ENCODE measurements at regions not wholly inside any gene's neighbourhood (a gene's known extent, or its start where the extent isn't known, plus 50 kb on each side); places are given as distances from the start of the nearest gene placed in this dataset.

GRCh38 chr9:82675102-82675501 is 387.8 kb downstream of the RASEF start:
- no peak for DNase-seq (ENCODE audit: low spot score)
- ATAC-seq: no peak

GRCh38 chr9:82675605-82676004 is 387.3 kb downstream of the RASEF start:
- no peak for ATAC-seq
- no peak for DNase-seq (ENCODE audit: low spot score)

DNA sequence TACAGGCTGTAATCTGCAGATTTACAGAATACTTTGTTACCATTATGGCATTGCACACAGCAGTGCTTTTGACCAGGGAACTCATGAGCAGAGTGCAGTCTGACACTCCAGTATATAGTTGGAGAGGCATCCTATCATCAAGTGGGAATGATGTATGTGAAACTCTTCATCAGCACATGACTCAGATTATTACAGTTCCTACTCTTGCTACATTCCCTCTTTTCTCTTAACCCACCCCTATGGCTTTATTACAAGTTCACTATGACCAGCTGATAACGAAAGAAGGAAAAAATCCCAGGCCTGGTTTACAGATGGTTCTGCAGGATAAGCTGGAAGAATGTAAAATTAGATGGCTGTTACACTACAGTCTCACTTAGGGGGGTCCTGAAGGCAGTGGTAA is 385.9 kb downstream of the RASEF start:
- DNase-seq (ENCODE audit: low spot score): no peak

GRCh38 chr9:82679472-82679871 is 383.5 kb downstream of the RASEF start:
- no peak for ATAC-seq

More for the DNA sequence above, 385.9 kb downstream of the RASEF start:
- ATAC-seq: no peak

GRCh38 chr9:82680179-82680935 is 382.6 kb downstream of the RASEF start:
- DNase-seq (ENCODE audit: low spot score) (no peak), ATAC-seq (no peak)

More at GRCh38 chr9:82679472-82679871, 383.5 kb downstream of the RASEF start:
- DNase-seq (ENCODE audit: low spot score): no peak

- ATAC-seq: peak; percentile 90
- no peak for DNase-seq (ENCODE audit: low spot score)
These were observed 381.1 kb downstream of the RASEF start for GRCh38 chr9:82681809-82682208.

DNA sequence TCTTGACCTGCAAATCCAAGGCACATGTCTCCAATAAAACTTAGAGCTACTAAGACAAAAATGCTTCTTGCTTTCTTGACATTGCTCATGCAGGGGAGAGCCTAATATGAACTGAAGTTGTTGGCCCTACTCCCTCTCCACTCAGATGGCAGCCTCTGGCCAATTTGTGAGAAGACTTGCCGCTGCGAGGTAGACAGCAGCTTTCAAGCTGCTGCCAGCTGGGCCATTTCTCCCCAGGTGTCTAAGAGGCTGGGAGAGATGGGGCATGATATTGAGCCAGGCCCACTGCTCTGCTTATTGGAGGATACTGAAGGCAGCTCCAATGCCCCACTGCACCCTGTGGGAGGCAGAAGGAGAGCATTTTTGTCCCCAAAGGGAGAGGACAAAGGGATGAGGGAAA is 380.5 kb downstream of the RASEF start:
- no peak for DNase-seq (ENCODE audit: low spot score)
- no peak for ATAC-seq

- DNase-seq (ENCODE audit: low spot score): no peak
- no peak for ATAC-seq
These were observed 367.2 kb downstream of the RASEF start for GRCh38 chr9:82695704-82696103.

DNA sequence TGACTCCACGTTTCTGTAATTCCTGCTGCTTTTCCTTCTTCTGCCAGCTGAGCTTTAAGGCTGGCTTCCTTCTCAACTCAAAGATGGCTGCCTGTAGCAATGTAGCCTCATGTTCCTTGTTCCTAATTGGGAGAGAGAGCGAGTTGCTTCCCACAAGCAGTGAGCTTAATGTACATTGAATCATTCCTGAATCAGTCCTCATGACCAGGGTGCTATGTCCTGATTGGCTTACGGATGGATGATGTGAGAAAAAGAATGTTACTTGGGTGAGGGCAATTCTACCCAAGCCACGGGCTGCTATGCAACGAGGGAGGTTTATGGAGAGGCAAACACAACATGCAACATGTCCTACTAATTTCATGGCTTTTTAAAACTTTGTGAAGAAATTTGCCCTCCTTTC is 356.2 kb downstream of the RASEF start:
- ATAC-seq: no peak
- DNase-seq (ENCODE audit: low spot score): no peak

GRCh38 chr9:82716821-82717220 is 346.1 kb downstream of the RASEF start:
- no peak for DNase-seq (ENCODE audit: low spot score)

DNA sequence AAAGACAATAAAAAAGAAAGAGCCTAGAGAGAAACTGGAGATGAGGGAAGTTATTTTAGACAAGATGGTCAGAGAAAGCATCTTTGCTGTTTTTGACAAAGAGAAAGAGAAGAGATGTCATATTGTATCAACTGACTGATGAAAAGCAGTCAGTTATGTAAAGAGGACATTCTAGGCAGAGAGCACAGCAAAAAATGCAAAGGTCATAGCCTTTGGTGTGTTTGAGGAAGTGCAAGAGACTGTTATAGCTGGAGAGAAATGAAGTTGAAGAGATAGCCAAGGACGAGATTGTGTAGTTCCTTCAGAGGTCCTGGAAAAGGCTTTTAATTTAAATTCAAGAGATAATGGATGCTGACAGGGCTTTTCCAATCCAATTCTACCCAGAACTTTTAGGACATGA is 342.4 kb downstream of the RASEF start:
- no peak for DNase-seq (ENCODE audit: low spot score)
- peak; percentile 23 for ATAC-seq

More at GRCh38 chr9:82716821-82717220, 346.1 kb downstream of the RASEF start:
- ATAC-seq: no peak

- DNase-seq (ENCODE audit: low spot score): no peak
These were observed 341.3 kb downstream of the RASEF start for GRCh38 chr9:82721593-82721992.

DNA sequence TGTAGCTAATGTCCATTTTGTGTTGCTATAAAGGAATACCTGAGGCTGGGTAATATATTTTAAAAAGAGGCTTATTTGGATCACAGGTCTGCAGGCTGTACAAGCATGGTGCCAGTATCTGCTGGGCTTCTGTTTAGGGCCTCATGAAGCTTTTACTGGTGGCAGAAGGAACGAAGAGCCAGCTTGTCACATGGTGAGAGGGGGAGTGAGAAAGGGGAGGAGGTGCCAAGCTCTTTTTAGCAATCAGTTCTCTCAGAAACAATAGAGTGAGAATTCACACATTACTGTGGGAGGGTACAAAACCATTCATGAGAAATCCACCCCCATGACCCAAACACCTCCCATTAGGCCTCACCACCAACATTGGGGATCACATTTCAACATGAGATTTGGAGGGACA is 340.9 kb downstream of the RASEF start:
- DNase-seq (ENCODE audit: low spot score) (no peak), ATAC-seq (no peak)

More at GRCh38 chr9:82721593-82721992, 341.3 kb downstream of the RASEF start:
- ATAC-seq: no peak

DNA sequence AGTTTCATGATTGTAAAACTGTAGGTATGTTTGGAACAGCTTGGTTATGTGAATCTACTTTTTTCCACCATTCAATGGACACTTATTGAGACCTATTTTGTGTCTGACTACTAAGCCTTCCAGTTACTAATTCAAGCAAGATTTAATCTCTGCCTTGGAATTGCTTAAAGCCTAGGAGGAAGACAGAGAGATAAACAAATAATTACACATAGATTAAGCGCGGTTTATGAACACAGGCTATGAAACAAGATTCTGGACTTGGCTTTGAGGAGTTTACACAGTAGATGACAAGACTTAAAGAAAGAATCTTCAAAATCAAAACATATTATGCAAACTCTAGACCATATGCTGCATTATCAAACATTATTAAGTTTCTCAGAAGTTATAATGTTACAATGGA is 340.4 kb downstream of the RASEF start:
- ATAC-seq: no peak
- DNase-seq (ENCODE audit: low spot score): no peak

DNA sequence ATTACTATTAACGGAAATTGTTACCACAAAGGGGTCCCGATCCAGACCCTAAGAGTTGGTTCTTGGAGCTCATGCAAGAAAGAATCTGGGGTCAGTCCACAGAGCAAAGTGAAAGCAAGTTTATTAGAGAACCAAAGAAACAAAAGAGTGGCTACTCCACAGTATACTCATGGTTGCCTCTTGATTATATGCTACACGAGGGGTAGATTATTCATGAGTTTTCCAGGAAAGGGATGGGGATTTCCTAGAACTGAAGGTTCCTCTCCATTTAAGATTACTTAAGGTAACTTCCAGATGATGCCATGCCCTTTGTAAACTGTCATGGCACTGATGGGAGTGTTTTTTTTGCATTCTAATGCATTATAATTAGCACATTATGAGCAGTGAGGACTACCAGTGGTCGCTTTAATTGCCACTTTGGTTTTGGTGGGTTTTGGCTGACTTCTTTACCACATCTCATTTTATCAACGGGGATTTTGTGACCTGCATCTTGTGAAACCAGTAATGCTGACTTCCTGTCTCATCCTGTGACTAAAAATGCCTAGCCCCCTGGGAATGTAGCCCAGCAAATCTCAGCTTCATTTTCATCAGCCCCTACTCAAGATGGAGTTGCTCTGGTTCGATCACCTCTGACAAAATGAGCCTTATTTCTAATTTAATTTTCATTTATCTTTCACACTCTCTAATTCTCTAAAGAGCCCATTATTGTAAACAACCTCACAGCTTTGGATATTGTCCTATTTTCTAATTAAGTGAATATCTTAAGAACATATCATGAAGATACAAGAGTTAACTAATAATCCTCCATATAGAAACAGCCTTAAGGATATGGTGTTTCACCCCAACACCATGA is 336.3 kb downstream of the RASEF start:
- DNase-seq (ENCODE audit: low spot score) (no peak), ATAC-seq (no peak)

DNA sequence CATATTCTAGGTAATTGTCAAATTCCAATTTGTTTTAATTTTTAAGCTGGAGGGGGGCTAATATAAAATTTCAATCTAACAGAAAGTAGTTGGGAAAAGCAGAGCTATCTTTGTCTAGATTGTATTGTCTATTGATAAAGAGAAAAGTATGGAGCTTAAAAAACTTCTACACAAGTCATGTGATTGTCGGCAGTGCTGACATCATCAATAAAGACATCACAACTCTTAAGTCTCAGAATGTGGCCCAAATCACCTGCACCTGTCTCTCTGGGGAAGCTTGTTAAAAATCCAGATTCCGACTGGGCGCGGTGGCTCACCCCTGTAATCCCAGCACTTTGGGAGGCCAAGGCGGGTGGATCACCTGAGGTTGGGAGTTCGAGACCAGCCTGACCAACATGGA is 333.8 kb downstream of the RASEF start:
- DNase-seq (ENCODE audit: low spot score): no peak
- no peak for ATAC-seq

DNA sequence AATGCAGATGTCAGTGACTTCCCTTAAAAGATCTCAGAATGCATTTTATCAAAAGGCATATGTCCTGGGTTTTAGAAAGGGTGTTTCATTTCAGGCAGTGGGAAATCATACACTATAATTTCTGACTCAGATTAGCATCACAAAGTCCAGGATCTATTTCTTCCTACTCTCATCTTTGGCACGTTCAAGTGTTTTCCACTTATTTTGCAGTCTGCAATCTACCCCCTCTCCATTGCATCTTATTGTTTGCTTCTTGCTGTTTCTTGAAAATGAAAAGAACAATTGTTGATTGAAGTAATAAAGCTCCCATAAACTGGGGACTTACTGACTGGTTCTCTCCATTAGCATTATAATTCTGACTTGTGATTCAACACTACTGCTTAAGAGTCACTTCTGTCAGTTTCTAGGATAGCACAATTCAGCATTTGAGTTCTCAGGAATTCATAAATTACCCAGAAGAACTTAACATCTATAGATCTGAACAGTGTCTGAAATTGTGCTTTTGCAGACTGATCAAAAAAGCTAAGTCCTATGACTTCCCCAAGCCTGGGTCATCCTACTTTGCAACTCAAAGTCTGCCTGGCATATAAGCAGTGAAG is 332.9 kb downstream of the RASEF start:
- ATAC-seq (no peak), DNase-seq (ENCODE audit: low spot score) (no peak)

DNA sequence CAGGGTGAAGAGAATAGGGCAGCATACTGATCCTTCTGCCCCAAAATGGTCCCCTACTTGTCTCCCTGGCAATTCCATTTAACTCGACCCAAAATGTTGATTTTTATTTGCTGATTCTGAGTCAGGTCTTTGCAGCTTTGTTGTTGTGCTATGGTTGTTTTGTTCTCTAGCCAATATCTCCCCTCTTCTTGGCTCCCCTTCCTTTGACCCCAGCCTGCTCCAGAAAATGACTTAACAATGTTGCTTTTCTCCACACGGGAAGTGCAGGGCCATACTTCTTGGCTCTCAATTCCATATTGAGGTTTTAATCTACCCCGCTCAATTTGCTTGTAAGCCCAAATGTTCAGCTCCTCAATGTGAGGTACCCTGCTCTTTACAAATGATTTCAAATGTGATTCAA is 330.0 kb downstream of the RASEF start:
- no peak for DNase-seq (ENCODE audit: low spot score)
- no peak for ATAC-seq

GRCh38 chr9:82736126-82736525 is 326.8 kb downstream of the RASEF start:
- no peak for ATAC-seq
- no peak for DNase-seq (ENCODE audit: low spot score)

GRCh38 chr9:82736701-82737100 is 326.2 kb downstream of the RASEF start:
- DNase-seq (ENCODE audit: low spot score) (no peak), ATAC-seq (no peak)

- ATAC-seq (no peak), DNase-seq (ENCODE audit: low spot score) (no peak)
These were observed 317.0 kb downstream of the RASEF start for GRCh38 chr9:82745919-82746318.

DNA sequence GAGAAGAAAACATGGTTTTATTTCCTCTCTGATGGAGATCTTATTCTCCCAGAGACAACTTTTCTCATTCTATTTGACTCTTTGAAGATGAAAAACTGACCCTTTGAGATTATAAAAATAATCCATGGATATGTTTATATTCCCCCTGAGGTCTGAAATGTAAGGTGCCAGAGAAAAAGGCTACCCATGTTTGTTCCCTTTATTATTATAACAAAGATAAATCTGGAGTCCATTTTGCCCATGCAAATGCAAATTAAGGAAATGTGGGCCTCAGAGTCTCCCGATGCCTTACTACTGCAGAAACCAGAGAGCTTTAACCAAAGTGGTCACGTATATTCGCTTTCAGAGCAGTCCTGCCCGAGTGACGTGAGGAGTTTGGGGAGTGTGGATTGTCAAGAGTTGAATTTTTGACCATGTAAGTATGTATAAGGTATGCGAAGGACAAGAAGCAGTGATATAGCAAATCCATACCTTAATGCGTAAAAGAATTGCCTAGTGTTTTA is 312.5 kb downstream of the RASEF start:
- ATAC-seq (no peak), DNase-seq (ENCODE audit: low spot score) (no peak)
